MV-4-11 (cell line): ENCODE measurements at regions not wholly inside any gene's neighbourhood (a gene's known extent, or its start where the extent isn't known, plus 50 kb on each side); places are given as distances from the start of the nearest gene placed in this dataset.
"Not testable (repeated sequence)": the region's sequence is repeated elsewhere in the genome, so short reads cannot be mapped to it uniquely, and the experiment has no call there.

Source experiments
- DNase-seq: peaks from one replicate; lab custom pipeline; 2025; lab: John Stamatoyannopoulos, UW

DNA sequence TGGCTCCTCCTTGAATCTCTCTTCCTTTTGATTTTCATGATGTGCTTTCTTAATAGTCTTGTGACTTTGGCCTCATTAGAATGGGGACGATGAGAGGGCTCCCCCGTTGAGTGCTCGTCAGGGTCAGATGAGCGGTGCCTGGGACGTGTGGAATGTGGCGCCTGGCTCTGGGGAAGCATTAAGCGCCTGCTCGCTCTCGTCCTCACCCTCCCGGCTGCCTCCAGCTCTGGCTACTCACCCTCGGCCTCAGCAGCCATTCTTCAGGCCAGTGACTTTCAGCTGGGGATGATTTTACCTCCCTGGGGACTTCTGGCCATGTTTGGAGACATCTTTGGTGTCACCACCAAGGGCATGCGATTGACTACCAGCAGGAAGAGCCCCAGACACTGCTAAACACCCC, 69.7 kb downstream of the RPS6KA4 start:
- no peak for DNase-seq

DNA sequence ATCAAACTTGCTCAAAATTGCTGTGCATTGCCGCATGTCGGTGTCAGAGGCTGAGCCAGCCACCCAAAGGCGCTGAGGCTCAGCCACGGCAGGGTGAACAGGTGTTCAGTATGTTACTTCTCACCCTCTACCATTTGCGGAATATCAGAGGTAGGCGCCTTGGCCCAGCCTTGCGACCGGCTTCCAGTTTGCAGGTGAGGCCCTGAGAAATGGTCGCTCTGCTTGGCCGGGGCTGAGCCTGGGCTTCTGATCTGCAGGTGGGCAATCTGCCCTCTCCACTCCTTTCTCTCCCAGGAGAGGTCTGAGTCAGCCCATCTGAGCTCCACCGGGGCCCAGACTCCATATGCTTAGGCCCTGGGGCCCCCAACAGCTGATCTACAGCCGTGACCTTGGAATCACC, 71.0 kb downstream of the RPS6KA4 start:
- no peak for DNase-seq

DNA sequence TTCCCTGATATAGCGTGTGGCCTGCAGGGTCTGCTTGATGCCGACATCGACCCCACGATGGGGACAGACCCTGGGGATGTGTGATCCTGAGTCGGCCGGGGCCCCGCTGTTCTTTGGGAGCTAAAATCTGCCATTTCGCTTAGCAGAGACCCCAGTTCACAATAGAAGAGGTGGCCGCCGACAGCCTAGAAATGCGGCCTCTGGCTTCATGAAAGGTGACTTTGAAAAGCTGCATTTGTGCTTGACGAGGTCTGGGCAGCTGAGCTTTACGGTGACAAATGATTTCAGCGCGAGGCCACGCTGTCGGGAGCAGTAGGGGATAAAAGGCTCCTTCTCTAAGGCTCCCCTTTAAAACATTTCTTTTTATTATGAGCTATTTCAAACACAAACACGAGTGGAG, 71.7 kb downstream of the RPS6KA4 start:
- DNase-seq, result no peak

DNA sequence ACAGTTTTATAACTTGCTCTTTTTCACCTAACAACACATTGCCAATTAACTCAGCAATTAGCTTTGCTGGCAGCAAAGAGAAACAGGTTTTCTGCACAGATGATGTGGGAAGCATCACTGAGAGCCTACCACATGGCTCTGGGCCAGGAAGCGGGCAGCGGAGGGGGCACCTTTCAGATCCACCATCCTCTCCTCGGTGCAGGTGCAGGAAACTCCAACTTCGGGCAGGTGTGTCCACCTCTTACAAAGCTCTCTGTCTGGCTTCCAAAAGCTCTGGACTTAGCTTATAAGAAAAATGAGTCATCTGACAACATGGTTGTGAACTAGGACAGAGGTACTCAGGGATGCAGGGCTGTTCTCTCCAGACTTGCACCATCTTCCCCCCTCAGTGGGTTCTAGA, 77.0 kb downstream of the RPS6KA4 start:
- DNase-seq, result no peak

DNA sequence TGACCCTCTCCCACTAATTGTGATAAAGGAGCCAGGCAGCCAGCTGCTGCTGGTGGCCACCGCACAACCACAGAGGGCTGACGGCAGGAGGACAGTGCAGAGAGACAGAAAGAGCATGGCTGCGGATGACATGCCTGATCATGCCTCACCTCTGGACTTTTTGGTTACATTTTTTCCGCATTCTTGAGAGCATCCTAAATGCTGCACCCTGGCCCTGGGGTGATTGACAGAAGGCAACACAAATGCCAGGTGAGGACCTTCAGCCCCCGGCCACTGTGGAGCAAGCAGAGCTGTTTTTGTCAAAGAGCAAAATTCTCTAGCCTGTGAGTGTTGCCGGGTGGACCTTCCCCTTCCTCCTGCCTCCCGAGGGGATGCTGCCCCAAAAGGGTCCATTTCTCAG, 78.5 kb downstream of the RPS6KA4 start:
- no peak for DNase-seq

DNA sequence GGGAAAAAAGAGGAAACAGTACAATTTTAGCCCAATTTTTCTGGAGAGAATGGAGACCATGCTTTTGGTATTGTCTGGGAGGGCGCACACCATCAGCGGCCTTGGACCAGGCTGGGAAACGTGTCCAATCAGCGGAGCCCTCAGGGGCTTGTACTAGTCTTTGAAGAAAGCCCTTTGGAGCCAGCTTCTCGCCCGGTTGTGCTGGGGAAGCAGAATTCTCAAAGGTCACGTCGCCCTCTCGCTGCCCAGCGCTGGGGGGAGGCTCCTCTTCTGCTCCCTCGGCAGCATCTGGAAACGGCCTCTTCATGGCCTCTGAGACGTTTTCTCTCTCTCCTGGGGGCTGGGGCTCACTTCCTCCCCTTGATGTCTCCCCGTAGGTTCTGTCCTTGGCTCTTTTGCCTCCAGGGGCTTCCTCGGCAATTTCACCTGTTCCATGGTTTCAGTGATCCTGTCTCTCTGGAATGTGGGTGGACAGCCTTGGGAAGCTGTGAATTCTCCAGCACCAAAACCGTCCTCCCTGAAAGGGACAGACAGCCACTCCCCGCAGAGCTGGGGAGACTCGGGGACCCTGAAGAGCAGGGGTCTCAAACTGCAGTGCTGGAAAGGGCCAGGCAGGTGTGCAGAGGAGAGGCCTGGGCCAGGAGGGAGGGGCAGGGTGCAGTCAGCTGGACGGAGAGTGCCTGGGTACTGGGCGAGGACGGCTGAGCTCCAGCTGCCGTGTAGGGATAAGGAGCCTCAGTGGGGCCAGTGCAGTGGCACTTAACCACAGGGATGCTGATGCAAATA, 80.2 kb downstream of the RPS6KA4 start:
- DNase-seq, result no peak

DNA sequence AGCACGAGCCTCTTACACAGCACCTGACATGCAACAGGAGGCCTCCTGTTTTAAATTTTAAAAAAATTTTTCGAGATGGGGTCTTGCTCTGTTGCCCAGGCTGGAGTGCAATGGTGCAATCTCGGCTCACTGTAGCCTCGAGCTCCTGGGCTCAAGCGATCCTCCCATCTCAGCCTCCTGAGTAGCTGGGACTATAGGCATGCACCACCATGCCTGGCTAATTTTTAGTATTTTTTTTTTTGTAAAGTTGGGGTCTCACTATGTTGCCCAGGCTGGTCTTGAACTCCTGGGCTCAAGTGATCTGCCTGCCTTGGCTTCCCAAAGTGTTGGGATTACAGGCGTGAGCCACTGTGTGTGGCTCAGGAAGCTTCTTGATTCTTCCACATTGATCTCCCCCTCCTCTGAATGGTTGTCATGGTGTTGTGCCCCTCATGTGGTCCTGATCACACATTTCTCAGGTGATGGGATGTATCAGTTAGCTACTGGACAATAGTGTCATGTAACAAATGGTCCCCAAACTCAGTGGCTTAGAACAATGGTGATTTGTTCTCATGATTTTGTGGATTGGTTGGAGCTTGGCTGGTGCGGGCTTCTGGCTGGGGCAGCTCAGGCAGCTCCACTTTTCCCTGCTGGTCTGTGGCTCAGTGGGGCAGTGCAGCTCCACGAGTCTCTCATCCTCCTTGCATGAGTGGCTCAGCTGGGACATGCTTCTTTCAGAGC, 81.0 kb downstream of the RPS6KA4 start:
- not testable (repeated sequence) for DNase-seq

DNA sequence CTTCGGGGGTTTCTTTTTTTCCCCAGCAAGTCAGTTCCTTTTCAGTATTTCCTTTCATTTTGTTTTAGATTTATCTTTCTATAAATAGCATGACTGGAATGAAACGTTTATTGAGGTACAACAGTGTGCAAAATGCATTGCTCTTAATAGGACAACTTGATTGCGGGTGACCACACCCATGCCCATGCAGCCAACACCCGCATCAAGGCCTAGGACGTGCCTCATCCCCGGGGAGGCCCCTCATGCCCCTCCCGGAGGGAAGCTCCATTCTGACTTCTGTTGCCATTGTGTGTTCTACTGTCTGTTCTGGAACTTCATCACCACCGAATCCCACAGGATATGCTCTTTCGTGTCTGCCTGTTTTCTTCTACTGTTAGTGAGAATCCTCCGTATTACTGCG, 82.2 kb downstream of the RPS6KA4 start:
- DNase-seq, result no peak

DNA sequence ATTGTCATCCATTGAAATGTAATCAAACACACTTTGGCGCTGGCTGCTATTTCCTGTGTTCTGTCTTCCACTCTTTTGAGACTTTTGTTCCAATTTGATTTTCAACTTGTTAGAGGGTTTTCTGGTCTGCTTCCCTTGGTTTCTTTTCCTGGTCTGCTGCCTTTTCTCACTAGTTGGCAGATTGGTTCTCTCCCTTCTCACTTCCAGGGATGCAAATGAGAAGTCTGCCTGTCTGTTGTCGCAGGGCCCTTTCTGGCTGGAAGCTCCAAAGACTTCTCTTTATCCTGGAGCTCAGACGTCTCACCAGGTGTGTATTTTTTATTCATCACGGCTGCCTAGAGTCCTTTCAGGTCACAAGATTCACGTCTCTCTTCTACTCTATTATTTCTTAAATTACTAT, 84.0 kb downstream of the RPS6KA4 start:
- no peak for DNase-seq

DNA sequence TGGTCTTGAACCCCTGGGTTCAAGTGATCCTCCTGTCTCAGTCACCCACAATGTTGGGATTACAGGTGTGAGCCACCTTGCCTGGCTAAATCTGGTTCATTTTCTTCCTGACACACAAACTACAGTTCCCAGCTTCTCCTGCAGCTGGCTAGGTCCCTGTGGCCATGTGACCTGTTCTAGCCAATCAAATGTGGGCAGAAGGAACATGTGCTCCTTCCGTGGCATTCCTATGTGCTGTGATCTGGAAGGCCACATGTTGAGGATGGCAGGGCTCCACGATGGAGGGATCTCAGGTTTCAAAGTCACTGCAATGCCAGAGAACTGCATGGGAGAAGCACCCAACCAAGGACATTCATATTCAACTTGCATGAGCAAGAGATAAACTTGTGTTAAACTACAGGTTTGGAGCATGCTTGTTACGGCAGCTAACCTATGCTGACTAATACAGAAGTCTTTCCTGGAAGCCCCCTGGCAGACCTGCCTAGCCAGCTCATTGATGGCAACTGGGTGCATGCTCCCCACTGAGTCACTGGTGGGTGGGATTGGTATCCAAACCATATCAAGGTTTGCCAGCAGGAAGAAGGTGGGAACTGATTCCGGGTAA, 86.0 kb downstream of the RPS6KA4 start:
- DNase-seq, result peak; percentile 23

DNA sequence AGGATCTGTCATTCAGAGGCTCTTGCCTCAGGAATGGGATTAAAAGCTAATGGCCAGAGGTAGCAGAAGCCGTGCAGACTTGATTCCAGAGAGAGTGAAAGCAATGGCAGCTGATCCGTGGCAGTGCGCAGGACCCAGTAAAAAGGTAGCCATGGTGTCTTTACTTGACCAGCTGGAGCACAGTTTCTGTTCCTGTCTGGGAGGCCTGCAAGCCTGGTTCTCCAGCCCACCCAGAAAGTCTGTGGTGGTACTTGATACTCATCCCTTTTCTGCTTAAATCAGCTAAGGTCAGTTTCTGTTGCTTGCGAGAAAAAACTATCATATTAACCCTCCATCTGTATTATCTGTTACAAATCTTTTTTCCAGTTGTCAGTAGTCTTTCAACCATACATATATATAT, 86.7 kb downstream of the RPS6KA4 start:
- peak; percentile 58 for DNase-seq

DNA sequence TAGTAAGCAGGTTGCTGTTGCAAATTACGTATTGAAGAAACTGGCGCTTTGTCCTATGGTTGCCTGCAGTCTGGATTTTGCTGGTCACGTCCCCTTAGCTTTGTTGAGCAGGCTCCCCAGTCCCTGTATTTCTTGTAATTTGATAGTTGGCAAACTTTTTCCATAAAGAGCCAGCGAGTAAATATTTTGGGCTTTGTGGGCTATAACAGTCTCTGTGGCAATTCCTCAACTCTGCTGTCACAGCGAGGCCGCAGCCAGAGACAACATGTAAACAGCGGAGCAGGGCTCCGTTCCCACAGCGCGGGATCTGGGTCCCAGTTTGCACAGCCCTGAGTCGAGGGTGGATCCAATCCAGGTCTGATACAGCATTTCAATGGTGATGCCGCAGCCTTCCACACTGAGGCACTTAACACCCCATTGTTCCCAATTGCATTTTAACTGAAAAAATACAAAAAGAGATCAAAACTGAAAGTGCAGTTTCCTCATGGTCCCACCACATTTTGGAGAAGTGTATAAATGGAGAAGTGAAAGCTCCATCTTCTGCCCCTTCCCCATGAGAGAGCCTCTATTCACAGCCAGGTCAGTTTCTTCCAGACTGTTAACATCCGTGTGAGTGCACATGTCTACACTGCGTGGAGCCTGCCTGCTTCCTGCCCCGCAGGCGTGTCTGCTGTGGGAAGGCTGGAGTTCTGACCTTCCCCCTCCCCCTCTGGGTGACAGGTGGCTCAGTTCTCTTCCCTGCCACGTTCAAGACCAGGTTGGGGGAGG, 89.1 kb downstream of the RPS6KA4 start:
- peak; percentile 99 for DNase-seq

DNA sequence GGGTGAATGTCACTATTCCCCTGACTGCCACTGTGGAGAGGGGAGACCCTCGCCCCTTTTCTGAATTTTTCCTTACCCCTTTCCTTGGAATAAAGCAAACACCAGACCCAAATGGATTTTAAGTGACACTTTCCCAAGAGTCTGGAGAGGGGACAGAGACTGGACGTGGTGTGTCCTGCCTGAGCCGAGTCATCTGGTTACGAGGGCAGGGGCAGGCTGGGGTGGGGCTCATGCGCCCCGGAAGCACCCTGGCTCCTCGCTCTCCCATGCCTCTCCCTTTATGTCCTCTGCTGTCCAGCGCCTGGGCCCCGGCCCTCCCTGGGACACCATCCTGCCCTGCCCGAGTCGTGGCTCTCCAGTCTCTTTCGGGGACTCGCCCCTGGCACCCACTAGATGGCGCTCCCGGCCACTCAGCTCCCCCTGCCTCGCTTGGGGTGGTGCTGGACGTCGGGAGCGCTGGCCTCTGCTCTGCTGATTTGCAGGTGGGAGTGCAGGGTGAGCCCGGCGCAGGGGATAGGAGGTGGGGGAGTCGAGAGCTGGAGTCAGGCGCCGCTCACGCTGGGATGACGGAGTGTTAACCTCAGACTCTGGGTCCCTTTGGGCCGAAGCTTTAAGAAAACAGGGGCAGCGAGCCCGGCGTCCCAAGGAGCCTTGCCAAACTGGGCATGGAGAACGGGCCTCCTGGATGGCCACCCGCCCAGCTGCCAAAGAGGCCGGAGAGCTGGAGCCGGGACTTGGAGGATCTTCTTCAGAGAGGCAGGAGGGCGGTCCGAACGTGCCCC, 89.8 kb downstream of the RPS6KA4 start:
- peak; percentile 78 for DNase-seq

DNA sequence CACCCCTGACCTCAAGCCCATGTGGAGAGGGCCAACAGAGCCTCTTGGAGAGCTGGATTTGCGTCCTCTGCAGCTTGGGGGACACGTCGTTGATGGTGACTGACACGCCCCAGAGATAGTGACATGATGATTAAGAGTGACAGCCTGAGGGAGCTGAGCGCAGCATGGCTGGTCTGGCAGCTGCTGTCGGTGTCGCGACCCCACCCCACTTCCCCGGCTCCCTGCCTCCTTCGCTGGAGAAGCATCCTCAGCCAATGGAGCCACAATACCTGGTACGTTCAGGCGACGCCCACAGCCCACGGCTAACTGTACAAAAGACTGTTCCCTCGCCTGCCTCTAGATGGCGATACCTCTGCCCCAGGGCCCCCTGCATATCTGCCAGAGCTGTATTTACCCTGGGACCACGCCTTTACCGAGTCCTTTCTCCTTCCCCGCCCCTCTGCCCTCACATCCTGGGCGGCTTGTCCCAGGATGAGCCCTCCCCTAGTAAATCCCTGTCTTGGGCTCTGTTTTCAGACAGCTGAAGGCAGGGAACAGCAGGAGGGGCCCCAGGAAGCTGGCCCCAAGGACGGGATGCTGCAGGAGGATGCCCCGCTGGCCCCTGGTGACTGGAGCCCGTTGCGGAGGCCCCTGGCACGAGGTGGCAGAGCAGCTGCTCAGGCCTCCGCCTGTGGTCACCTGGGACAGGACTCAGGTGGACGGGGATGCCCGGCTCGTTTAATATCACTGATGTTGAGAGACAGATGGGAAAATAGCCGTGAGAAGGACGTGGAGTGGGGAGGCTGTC, 90.6 kb downstream of the RPS6KA4 start:
- DNase-seq, result peak; percentile 72

DNA sequence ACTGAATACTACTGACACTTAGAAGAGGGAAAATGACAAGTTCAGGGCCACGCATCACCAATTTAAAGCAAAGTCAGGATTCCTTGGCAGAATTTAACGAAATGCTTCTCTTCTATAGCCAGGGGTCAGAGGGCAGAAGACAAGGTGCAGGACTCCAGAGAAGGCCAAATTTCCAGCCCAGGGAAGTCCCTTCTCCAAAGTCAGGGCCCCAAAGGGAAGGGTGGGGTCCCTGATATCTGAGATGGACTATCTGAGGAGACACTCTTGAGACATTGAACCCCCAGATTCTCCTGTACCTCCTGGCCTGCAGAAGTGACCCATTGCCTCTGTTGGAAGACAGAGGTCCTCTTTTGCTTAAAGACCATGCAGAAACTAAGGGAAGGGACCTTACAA, 91.2 kb downstream of the RPS6KA4 start:
- DNase-seq, result no peak

DNA sequence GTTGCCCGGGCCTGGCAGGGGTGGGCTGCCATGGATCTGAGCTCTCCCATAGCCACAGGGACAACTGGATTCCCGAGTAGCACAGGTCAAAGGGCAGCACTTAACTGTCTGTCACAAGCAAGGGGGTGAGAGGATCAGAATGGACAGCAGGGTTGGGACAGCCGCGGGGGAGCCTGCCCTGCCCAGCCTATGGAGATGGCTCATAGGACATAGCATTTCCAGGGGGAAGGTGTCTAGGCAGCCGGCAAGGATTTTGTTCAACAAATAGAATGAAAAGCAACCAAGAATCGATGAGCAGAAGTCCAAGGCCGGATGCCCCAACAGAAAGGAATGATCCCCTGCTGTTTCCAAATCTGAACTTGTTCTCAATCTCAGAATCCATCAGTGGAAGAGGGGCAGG, 92.9 kb downstream of the RPS6KA4 start:
- DNase-seq, result no peak

DNA sequence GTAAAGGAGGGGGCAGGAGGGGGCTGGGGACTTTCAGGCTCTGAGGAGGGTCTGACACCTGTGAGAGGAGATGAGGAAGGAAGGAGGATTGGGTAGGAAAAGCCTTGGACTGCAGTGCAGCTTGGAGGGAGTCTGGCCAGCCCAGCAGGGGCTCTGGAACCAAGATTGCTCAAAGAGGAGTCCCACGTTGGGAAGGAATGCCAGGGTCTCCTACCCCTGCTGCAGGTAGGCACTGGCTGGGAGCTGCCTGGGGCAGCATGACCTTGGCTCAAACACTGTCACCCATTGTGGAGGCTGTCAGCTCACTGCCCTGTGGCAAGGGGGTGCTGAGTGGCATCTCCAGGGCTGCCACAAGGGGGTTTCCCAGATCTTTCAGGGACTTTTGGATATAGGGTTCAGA, 94.5 kb downstream of the RPS6KA4 start:
- DNase-seq, result no peak

DNA sequence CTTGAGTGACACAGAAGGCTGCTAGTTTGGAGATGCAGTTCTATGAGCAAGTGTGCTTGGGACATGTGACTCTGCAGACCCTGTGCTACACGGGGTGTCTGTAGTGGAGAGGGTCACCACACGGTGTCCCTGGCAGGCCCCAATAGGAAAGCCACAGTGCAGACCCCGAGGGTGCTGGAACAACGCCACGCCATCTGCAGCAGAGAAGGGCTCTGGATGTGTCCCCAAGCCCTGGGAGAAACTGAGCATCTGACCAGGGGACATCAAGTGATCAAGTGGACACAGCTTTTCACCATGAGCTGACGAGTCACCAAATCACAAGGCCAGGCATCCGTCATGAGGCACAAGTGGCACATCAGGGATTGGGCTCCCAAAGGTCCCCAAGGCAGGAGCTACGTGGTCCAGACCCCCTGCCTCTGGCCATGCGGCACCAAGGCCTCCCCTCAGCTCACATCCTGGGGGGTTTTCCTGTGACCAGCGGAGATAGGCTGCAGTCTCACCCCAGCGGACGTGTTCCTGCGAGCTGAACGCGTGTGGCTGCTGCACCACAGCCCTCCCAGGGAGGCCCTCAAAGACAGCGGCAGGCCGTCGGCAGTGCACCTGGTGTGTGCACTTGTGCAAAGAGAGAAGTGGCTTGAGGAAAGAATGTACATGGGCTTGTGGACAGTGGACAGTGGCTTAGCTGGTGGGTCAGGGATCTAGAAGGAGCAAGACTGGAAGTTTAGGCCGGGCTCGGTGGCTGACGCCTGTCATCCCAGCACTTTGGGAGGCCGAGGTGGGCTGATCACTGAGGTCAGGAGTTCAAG, 96.7 kb downstream of the RPS6KA4 start:
- no peak for DNase-seq

DNA sequence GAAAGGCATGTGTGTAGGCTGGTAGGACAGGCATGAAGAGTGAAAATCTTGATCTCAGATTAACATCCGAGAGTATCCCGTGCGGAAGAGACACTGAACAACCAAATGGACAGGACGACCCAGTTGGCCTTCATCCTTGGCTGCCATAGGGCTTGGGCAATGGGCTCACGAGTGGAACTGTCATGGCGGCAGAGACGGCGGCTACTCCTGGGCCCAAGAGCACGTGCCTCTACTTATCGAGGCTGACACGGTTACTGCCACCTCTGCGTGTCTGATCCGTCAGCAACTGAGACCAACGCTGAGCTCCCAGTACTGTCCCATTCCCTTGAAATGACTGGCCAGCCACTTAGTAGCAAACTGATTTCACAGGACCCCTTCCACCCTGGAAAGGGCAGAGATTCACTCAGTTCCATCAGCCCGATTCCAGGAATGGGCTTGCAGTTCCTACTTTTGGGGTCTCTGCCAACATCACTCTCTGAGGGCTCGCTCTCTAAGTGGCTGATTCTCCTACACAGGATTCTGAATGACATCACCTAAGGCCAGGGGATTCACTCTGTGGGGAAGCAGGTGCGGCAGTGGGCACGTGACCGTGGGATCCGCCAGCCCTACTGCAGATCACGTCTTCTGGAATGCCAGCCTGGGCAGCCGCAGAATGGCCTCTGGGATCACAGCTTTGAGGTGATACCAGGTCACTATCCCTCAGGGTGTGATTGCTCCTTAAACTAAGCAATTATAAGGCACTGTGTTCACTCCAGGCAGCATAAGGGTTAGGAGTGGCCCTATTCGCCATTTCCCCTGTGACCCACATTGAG, 97.8 kb downstream of the RPS6KA4 start:
- DNase-seq, result no peak
